Myocyte (in vitro differentiated cells): ENCODE measurements at regions not wholly inside any gene's neighbourhood (a gene's known extent, or its start where the extent isn't known, plus 50 kb on each side); places are given as distances from the start of the nearest gene placed in this dataset.

ENCODE experiments used
- DNase-seq: peaks from one replicate; pipeline ENCODE4 v3.0.0-alpha.2; 2012; ENCODE audit warnings: low read depth

DNA sequence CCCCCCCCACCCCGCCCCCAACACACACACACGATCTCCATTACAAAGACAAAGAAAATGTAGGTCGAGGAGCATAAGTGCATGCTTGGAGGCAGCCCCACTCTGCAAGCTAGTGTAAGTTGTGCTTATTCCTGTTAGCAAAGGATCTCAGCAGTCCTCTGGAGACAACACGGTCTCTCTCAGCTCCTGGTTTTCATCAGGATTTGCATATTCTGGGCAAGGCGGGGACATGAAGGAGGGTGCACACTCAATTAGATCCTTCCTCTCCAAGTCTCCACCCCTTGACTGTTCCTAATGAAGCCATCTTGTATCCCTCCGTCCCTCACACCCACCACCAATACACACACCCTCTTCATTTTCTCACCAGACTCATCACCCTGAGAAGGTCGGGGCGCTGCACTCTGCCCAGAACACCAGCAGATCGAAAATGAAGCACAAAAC lies 63.8 kb downstream of the MRPL46 start:
- no peak for DNase-seq

DNA sequence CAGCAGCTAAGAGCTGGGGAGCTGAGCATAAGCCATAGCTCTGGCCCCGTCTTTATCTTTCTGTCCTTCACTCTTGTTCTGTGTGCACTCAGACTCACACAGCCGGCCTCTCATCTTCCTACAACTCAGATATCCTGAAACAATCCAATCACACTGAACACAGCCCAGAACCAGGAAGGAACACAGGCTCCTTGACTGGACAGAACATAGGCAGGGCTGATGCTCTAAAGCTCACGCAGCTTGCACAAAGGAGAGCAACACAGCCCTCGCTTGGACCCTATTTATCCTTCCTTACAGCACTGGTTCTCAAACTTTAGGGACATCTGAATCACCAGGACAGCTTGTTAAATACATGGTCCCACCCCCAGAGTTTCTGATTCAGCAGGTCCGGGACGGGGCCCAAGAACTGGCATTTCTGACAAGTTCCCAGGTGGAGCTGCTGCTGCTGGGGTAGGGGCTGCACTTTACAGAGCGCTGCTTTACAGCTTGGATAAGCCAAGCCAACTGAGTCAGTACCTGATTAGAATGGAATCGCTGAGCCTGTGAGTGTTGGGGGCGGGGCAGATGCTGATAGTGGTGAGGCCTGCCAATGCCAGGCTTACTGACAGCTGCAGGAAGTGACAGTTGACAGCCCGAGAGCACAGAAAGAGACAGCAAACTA lies 65.1 kb downstream of the MRPL46 start:
- peak; percentile 62 for DNase-seq

DNA sequence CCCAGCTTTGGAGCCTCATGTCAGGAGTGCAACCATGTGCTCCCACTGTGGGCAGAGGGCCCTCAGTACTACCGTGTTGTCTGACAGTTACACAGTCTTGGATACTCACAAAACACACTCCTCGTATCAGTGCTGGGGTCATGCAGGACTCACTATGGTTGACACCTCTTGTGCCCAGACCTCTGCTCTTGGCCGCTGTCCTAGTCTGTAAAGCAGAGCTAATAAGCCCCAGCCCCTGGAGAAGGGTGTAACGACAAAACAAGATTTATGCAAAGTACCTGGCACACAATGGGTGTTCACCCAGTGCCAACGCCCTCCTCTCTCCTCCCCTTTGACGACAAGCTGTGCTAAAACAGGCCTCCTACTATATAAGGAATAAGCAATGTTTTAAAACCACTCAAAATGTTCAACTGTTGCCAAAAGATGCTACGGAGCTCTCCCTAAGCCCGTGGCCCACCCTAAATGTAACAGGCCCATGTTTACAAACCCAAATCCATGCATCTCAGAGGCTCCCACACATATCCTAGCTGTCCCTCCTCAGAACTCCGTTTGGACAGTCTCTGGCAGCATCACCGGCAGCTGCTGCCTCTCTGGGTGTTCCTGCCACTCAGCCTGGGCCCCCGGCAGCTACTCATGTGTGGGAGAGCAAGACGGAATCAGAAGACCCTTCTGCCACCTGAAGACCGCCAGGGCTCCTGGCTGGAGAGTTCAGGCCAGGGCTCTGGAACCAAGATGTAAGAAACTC lies 65.8 kb downstream of the MRPL46 start:
- no peak for DNase-seq

DNA sequence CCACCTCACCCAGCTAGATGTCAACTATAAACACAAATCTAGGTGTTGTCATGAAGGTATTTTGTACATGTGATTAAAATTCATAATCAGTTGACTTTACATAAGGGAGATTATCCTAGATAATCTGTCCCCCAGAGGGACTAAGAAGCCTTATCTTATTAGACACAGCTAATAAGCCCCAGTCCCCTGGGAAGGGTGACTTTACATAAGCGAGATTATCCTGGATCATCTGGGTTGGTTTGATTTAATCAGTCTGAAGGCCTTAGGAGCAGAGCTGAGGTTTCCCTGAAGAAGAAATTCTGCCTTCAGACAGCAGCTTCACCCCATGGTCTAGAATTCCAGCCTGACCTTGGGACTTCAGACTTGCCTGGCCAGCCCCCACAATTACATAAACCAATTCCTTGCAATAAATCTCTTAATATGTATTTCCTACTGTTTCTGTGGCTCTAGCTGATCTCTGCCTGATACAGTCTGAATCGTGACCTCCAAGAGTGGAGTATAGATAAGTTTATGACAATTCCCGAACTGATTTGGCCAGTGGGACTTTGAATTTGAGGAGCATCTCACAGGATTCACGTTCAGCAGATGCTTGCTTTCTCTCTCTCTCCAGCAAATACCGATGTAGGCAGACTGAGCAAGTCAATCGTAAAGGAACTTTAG lies 66.5 kb downstream of the MRPL46 start:
- no peak for DNase-seq

DNA sequence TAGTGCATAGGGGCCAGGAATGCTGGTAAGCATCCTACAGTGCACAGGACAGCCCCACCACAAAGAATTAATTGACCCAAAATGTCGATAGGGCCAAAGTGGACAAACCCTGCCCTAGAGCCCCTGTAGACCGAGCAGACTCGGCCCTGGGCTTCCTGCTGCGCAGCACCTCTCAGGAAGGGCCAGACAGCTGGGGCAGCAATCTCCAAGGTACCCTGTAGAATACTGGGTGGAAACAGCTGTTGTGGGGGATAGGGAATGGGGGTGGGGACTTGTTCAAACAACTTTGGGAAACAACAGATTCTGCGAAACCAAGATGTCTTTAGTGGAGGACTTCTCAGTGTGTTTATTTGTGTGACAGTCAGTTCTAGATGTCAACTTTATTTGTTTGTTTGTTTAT lies 67.1 kb downstream of the MRPL46 start:
- DNase-seq = no peak

DNA sequence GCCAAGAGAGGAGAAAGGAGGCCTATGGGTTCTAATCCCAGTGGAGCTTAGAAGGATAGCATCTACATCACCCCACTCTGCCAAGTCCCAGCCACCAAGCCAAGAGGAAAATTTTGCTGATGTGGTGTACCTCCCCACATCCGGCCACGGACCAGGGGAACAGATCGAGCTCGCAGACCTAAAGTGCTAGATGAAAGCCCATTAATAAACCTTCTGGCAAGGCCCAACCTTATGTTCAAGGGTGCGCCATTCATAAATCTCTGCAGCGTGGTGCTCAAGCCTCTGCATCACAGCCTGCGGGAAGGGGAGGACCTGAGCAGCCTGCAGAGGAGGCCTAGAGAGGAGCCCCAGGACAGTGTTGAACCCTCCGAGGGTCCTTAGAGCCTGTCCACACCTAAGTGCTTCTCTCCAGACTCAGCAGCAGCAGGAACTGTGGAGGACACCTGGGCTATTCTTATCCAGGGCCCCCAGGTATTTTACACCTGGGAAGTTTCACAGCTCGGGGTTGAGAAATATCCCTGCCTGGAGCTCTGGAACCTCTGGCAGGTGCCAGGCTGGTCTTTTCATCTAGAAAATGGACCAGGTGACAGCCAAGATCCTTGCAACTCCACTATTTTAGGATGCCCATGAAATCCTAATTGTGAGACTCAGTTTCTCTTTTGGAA lies 68.0 kb downstream of the MRPL46 start:
- DNase-seq = no peak

DNA sequence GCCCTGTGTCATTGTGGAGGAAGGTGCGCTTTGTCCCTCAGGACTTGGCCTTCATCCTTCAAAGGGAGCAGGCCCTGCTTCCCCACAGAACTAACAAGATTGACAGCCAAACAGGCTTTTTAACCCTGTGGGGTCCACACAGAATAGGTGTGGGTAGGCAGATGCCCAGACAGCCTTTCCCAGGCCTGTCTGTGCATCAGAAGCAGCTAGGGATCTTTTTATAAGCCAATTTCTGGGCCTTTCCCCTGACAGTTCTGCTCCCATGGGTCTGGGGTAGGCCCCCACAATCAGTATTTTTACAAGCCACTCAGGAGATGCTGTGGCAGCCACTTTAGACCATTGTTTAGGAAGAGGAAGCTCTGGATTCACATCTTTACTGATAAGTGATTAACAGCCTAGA lies 69.2 kb downstream of the MRPL46 start:
- no peak for DNase-seq

DNA sequence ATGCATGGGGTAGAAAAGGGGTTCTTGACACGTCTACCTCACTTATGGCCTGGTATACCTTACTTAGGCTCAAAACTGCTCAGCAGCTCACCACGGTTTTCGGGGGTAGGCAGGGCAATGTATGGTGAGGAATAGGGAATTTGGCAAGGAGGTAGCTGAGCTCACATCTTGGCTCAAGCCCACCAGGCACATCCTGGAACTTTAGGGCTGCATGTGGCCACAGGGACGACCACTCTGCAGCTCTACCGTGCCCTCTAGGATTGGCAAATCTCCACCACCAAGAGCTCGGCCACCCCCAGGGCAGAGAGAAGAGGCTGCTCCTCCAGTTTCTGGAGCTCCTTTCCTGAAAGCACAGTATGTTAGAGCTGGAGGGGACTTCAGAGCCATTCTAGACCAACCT lies 69.7 kb downstream of the MRPL46 start:
- DNase-seq = no peak

DNA sequence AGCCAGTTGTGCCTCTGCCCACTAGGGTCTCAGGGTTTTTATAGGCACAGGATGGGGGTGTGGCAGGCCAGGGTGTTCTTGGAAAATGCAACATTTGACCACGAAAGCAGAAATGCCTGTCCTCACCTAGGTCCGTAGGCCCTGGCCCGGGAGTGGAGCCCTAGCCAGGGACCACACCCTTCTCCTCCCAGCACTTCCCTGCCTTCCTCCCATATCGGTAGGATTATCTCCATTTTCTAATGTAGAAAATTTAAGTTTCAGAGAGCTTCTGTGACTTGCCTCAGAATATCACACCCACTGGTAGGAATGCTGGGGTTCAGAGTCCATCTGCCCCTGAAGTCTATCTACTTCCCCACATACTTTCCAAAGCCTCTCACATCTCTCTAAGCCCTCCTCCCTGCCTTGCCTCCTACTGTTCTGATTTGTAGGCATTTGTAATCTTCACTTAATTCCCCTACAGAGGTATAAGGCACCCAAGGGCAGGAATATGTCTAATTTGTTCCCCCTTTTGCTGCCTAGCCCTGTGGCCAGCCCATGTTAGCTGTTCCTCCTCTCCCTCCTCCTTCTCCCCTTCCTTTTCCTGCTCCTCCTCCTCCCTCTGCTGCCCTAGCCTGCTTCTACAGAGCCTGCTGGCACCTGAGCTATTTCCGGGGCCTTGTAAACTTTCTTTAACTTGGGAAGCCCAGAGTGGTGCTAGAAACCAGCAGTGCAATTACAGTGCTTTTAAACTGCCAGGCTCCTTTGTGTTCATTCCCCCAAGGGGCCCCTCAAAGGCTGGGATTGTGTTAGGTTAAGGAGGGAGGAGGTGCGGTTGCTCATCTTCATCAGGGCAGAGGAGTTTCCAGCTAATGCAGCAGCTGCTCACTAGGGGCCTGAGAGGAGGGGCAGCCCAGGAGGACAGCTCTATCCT lies 71.1 kb downstream of the MRPL46 start:
- no peak for DNase-seq

DNA sequence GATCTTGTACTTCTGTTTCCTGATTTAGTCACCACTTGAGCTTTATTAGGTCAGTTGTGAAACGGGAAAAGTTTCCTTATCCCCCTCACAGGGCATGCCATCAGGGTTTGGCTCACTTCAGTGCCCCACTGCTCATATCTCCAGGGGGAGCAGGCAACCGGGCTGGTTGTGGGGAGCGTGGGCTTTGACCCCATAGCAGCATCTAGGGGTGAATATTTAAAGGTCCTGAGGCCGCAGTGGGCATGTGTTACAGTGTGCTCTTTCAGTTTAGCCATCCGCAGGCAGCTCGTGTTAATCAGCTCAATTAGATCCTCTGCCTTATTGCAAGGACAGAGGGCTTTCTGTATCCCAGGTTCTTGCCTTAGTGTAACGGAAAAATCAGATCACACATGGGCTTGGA lies 71.9 kb downstream of the MRPL46 start:
- no peak for DNase-seq

DNA sequence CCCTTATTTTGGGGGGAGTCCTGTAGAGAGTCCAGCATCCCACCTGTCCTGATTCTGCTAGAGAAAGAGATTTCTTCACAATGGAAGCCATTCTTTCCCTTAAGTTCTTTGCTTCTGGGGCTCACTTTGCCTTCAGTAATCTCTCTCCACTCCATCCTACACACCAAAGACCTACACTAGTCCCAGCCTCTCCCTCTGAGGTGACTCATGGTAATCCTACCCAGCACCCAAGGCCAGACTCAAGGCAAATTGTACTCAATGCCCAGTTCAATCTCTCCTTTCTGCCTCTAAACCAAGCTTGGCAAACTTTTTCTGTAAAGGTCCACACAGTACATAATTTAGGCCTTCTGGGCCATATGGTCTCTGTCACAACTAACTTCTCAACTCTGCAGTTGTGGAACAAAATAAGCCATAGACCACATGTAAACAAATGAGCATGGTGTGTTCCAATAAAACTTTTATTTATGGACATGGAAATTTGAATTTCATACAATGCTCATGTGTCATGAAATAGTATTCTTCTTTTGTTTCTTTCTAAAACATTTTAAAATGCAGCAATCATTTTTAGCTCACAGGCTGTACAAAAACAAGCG lies 72.5 kb downstream of the MRPL46 start:
- no peak for DNase-seq

DNA sequence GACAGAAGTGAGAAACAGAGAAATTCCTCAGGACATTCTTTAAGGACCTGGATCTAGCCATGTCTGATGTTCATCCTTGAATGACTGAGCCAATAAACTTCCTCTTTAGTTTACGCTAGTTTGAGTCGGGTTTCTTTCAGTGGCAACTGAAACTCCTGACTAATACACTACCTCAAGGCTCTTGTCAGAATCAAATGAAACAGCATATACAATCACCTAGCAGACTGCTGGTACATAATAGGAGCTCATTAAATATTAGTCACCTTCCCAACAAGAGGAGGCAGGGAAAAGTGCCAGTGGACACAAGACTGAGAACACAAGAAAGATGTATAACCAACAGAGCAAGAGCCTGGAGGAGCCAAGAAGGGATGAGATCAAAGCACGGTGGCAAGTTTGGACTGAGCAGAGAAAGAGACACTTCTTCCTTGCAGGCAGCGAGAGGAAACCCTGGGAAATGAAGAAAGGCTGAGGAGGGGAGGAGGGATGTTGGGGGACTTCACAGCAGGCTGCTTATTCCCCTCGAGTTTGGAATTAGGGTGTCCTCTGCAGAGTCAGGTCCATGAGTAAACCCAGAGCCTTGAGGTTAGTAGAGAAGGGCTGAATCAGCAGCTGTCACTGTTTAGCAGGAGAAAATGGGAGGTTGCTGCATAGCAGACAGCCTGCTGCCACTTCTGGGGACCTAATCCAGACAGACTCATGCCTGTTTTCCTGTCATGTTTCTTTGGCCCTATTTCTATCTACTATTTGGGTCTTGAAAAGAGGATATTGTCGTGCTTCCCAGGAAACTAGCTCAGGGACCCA lies 73.3 kb downstream of the MRPL46 start:
- DNase-seq = peak; percentile 4

DNA sequence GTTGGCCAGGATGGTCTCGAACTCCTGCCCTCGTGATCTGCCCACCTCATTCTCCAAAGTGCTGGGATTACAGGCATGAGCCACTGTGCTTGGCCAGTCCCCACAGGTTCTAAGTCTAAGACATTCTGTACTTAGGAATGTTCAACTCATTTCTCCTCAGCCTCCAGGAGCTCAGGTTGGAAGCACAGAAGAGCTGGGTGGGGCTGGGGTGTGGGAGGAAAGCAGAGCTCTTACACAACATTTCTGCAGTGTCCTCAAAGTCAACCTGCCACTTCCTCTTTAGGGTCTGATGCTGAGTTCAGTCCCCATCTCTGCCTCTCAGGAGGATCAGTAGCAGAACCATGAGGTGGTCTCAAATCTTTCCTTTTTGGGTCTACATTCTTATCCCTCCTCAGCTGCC lies 75.5 kb downstream of the MRPL46 start:
- no peak for DNase-seq

DNA sequence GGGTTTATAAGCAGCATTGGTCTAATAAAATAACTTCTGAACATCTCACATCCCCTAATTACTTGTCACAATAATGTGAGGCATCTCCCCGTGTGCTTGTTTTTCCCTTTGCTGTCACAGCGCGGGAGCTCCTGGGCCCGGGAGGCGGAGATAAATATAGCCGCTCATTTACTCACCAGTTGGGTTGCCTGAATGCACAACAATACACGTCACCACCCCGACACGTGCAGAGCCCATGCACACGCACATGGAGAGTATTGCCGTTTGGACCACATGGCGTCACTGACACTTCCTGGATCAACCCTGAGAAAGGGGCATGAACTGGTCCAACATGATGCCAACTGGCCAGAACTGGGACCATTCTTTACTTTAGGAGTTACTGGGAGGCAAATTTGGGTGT lies 76.2 kb downstream of the MRPL46 start:
- DNase-seq = no peak

DNA sequence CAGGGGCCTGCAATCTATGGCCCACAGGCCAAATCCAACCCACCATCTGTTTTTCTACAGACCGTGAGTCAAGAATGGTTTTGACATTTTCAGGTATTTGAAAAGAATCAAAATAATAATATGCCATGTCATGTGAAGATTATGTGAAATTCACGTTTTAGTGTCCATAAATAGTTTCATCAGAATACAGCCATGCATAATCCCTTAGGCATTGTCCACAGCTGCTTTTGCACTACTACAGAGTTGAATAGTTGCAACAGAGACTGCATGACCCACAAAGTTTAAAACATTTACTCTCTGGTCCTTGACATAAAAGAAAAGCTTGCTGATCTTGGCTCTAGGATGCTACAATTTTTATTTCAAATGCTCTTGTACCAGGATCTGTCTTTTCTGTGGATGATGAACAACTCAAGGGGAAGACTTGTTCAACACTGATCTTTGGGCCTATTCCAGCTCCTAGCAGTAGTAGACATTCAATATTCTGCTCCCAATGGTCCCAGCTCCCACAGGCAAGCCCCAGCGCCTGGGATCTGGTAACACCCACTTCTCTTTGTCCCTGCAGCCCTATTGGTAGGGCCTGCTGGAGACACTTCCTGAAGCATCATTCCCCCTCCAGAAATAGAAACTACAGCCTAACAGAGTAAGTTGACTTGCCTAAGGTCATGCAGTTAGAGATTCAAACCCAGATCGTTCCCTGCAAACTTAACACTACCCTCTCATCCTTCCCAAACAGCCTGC lies 76.9 kb downstream of the MRPL46 start:
- DNase-seq = no peak

DNA sequence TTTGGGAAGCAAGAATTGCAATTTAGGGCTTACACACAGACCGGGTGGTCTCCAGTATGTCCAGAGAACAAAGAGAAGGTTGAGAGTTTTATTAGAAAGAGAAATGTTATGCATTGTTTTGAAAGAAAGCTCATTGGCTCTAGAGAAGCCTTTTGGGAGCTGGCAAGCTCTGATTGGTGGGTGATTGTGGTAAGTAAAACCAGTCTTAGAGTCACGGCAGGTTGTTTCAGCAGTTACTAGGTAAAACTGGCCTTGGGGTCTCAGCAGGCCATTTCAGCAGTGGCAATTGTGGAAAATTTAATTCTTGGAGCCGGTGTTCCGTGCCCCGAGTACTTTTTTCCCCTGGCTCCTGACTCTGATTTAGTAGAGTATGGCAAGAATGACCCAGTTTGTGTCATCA lies 78.1 kb downstream of the MRPL46 start:
- no peak for DNase-seq

DNA sequence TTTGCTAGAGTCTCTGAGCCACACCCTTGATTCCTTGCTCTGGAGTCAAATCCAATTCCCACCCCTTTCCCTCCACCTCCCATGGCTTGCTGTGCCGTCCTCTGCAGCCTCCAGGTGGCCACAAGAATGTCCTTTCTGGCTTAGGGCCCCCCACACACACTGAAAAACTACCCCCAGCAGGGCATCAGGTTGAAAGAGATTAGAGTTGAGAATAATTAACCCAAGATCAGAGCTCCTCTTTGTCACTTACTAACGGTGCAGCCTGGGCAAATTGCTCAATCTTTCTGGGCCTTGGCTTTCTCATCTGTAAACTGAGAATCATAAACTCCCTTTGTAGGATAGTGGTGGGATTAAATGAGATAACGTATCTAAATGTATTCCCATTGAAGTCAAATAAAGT lies 78.5 kb downstream of the MRPL46 start:
- DNase-seq = no peak

DNA sequence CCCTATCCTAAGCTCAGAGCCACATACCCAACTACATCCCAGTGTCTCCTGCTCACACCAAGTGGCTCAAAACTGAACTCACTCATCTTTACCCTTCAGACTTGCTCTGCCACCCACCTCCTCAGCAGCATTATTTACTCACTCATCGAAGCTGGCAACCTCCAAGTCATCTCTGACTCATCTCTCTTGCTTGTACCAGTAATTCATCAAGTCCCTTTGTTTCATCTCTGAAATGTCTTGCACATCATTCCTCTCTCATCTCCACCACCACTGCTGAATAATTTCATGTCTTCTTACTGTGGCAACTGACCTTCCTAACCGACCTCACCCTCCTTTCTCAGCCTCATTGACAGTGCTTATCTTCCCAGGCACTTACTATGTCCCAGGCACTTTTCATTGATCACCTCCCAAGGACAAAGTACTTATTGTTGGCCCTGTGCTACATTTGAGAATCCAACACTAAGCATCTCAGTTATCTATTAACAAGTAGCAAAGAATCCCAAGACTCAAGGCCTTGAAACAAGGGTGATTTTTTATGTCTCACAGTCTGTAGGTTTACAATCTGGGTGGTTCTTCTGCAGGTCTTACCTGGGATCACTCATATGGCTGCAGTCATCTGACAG lies 82.0 kb downstream of the MRPL46 start:
- no peak for DNase-seq

DNA sequence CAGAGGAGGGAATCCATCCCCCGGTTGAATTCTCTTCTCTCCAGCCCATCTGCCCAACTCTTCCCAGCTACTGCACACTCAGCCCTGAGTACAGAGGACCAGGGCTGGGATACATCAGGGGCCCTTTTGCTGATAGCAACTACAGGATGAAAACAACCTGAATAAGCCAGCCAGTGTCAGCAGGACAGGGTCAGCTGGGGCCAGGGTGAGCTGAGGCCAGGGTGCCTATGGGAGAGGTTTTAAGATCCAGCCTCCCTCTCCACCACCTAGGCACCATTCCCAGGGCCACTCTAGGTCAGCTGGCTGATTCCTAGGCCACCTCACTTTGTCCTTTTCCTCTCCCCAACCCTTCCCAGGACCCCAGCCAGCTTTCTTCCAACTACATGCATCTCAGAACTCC lies 83.8 kb downstream of the MRPL46 start:
- no peak for DNase-seq
